Right ventricle myocardium inferior (tissue), 1 donor: ENCODE measurements at regions not wholly inside any gene's neighbourhood (a gene's known extent, or its start where the extent isn't known, plus 50 kb on each side); places are given as distances from the start of the nearest gene placed in this dataset.
"Not testable (repeated sequence)": the region's sequence is repeated elsewhere in the genome, so short reads cannot be mapped to it uniquely, and the experiment has no call there.

ENCODE experiments used
- ATAC-seq: fragments of 200-7000 bp; cut with Tn5 transposase; one replicate; pipeline ENCODE4 v1.9.1; 2020; ENCODE audit warnings: mild to moderate bottlenecking, moderate library complexity
- DNase-seq: peaks from one replicate; pipeline ENCODE4 v3.0.0; 2021; ENCODE audit errors: missing footprints
- intact Hi-C: fragments of 100-400 bp; cut with DNase I; formaldehyde crosslinking; loops from one replicate; pipeline ENCODE4 v1.11.0; 2022
- donor health status: DM: no; HTN: yes; CAD: no; lungs with severe emphysema.

- intact Hi-C loops: no loop called here
- ATAC-seq (no peak), DNase-seq (no peak)
Measured at GRCh38 chr2:236459393-236459792, 110.2 kb upstream of the ACKR3 start.

- intact Hi-C loops: no loop called here
Measured at GRCh38 chr2:236464140-236464539, 105.5 kb upstream of the ACKR3 start.

GRCh38 chr2:236472720-236473495, 96.7 kb upstream of the ACKR3 start:
- DNase-seq (no peak), ATAC-seq (no peak)
- intact Hi-C loops: no loop called here

More at GRCh38 chr2:236464140-236464539, 105.5 kb upstream of the ACKR3 start:
- DNase-seq (no peak), ATAC-seq (no peak)

GRCh38 chr2:236473691-236474090, 95.9 kb upstream of the ACKR3 start:
- ATAC-seq (no peak), DNase-seq (no peak)
- intact Hi-C loops: no loop called here

- ATAC-seq (no peak), DNase-seq (no peak)
- intact Hi-C loops: no loop called here
Measured at GRCh38 chr2:236479814-236480213, 89.8 kb upstream of the ACKR3 start.

- no peak for ATAC-seq
Measured at GRCh38 chr2:236483102-236483501, 86.5 kb upstream of the ACKR3 start.

GRCh38 chr2:236485519-236485918, 84.1 kb upstream of the ACKR3 start:
- no peak for ATAC-seq
- intact Hi-C loops: no loop called here
- no peak for DNase-seq

More at GRCh38 chr2:236483102-236483501, 86.5 kb upstream of the ACKR3 start:
- no peak for DNase-seq
- intact Hi-C loops: no loop called here

- DNase-seq, intact Hi-C loops, ATAC-seq: not testable (repeated sequence)
Measured at GRCh38 chr2:236489083-236489482, 80.5 kb upstream of the ACKR3 start.

GRCh38 chr2:236489895-236490404, 79.7 kb upstream of the ACKR3 start:
- no peak for ATAC-seq
- intact Hi-C loops: no loop called here
- DNase-seq: no peak

GRCh38 chr2:236496340-236496739, 73.3 kb upstream of the ACKR3 start:
- no peak for DNase-seq
- intact Hi-C loops: no loop called here
- ATAC-seq: no peak

- ATAC-seq (peak; percentile 83), DNase-seq (no peak)
- intact Hi-C loops: no loop called here
Measured at GRCh38 chr2:236498369-236498768, 71.3 kb upstream of the ACKR3 start.

GRCh38 chr2:236499691-236500578, 69.7 kb upstream of the ACKR3 start:
- intact Hi-C loops: no loop called here
- DNase-seq (no peak), ATAC-seq (no peak)

- intact Hi-C loops: no loop called here
- DNase-seq (no peak), ATAC-seq (no peak)
Measured at GRCh38 chr2:236501026-236501425, 68.6 kb upstream of the ACKR3 start.

GRCh38 chr2:236501531-236501930, 68.1 kb upstream of the ACKR3 start:
- intact Hi-C loops: no loop called here
- no peak for ATAC-seq
- no peak for DNase-seq

- ATAC-seq (no peak), DNase-seq (no peak)
- intact Hi-C loops: no loop called here
Measured at GRCh38 chr2:236503100-236503499, 66.5 kb upstream of the ACKR3 start.

GRCh38 chr2:236503583-236503982, 66.0 kb upstream of the ACKR3 start:
- no peak for DNase-seq
- no peak for ATAC-seq
- intact Hi-C loops: no loop called here

GRCh38 chr2:236505041-236505440, 64.6 kb upstream of the ACKR3 start:
- DNase-seq (no peak), ATAC-seq (no peak)
- intact Hi-C loops: no loop called here

- no peak for ATAC-seq
- intact Hi-C loops: no loop called here
- DNase-seq: no peak
Measured at GRCh38 chr2:236505648-236506047, 64.0 kb upstream of the ACKR3 start.

- DNase-seq: peak; percentile 75
- ATAC-seq: peak; percentile 65
- intact Hi-C loops: no loop called here
Measured at GRCh38 chr2:236507393-236508085, 62.1 kb upstream of the ACKR3 start.
